IMR-90 (cell line): ENCODE measurements at regions not wholly inside any gene's neighbourhood (a gene's known extent, or its start where the extent isn't known, plus 50 kb on each side); places are given as distances from the start of the nearest gene placed in this dataset.

Experiments
- ATAC-seq: fragments of 200-7000 bp; cut with Tn5 transposase; 2 replicates; pipeline ENCODE4 v1.9.1; 2020; ENCODE audit warnings: low read depth, mild to moderate bottlenecking, moderate library complexity
- BruUV-seq: library from RNA; stranded (reverse); fragments of 400-500 nt; replicated peaks from 2 replicates; lab custom pipeline; 2021; lab: Mats Ljungman, UMichigan
- CTCF ChIA-PET: fragments of 300-600 bp; formaldehyde crosslinking; extraction: SDS; loops from one replicate; lab custom pipeline; 2021; ENCODE audit warnings: antibody characterized with exemption; lab: Yijun Ruan, JAX
- POLR2A ChIA-PET: fragments of 300-600 bp; sonication (Branson Sonifier 250); formaldehyde crosslinking; loops from one replicate; lab custom pipeline; 2022; ENCODE audit warnings: antibody characterized with exemption; ENCODE audit not compliant: unreplicated experiment; lab: Charles Lee
- DNase-seq: peaks from one replicate; pipeline ENCODE4 v3.0.0; 2013
- H2AFZ ChIP-seq: replicated peaks from 2 replicates; pipeline ENCODE3; 2013; ENCODE audit warnings: low read length, mild to moderate bottlenecking; ENCODE audit not compliant: poor library complexity
- H2AK5ac ChIP-seq: 2 replicates; pipeline ENCODE4 v1.6.1; 2013; ENCODE audit warnings: low read depth, low read length, inconsistent platforms
- H2AK9ac ChIP-seq: replicated peaks from 2 replicates; pipeline ENCODE3; 2013; ENCODE audit warnings: mild to moderate bottlenecking, low read depth, low read length, moderate library complexity; ENCODE audit not compliant: poor library complexity
- H2BK120ac ChIP-seq: 2 replicates; pipeline ENCODE4 v1.6.1; 2013; ENCODE audit warnings: low read depth, low read length, inconsistent platforms
- H2BK15ac ChIP-seq: 3 replicates; pipeline ENCODE4 v1.6.1; 2013; ENCODE audit warnings: low read depth, low read length, inconsistent platforms
- H2BK20ac ChIP-seq: 2 replicates; pipeline ENCODE4 v1.6.1; 2013; ENCODE audit warnings: low read depth, mild to moderate bottlenecking, inconsistent platforms, low read length, moderate library complexity
- H2BK5ac ChIP-seq: 2 replicates; pipeline ENCODE4 v1.6.1; 2013; ENCODE audit warnings: mild to moderate bottlenecking, low read depth, low read length, inconsistent platforms; ENCODE audit not compliant: poor library complexity, severe bottlenecking
- H3K14ac ChIP-seq: replicated peaks from 2 replicates; pipeline ENCODE4 v1.6.1; 2013; ENCODE audit warnings: low read depth, low read length, inconsistent platforms
- H3K18ac ChIP-seq: 2 replicates; pipeline ENCODE4 v1.6.1; 2013; ENCODE audit warnings: low read depth, low read length, control low read depth
- H3K23ac ChIP-seq: 2 replicates; pipeline ENCODE4 v1.6.1; 2013; ENCODE audit warnings: low read depth, low read length, inconsistent platforms
- H3K27ac ChIP-seq: 2 replicates; pipeline ENCODE4 v1.5.1; 2013; ENCODE audit warnings: mild to moderate bottlenecking, control low read depth, low read length; ENCODE audit not compliant: insufficient read depth
- H3K27me3 ChIP-seq: 2 replicates; pipeline ENCODE4 v1.6.1; 2013; ENCODE audit warnings: low read length; ENCODE audit not compliant: control insufficient read depth, insufficient read depth
- H3K36me3 ChIP-seq: 2 replicates; pipeline ENCODE4 v1.6.1; 2013; ENCODE audit warnings: low read length, mixed read lengths; ENCODE audit not compliant: control insufficient read depth, insufficient read depth
- H3K4ac ChIP-seq: 2 replicates; pipeline ENCODE4 v1.6.1; 2013; ENCODE audit warnings: low read depth, low read length, inconsistent platforms
- H3K4me1 ChIP-seq: 2 replicates; pipeline ENCODE4 v1.6.1; 2013; ENCODE audit warnings: low read length, mixed read lengths; ENCODE audit not compliant: control insufficient read depth, insufficient read depth
- H3K4me2 ChIP-seq: 2 replicates; pipeline ENCODE4 v1.6.1; 2013; ENCODE audit warnings: low read depth, mild to moderate bottlenecking, control low read depth, low read length, moderate library complexity
- H3K4me3 ChIP-seq: 2 replicates; pipeline ENCODE4 v1.5.1; 2013; ENCODE audit warnings: low read depth, mild to moderate bottlenecking, control low read depth, low read length, moderate library complexity; ENCODE audit not compliant: insufficient read depth
- H3K56ac ChIP-seq: 2 replicates; pipeline ENCODE4 v1.6.1; 2013; ENCODE audit warnings: low read length, inconsistent platforms; ENCODE audit not compliant: insufficient read depth; ENCODE audit errors: extremely low read depth
- H3K79me1 ChIP-seq, 2 experiments: 2 replicates each; pipeline ENCODE4 v1.6.1; 2013; ENCODE audit warnings: low read length in 2 of 2, inconsistent platforms in 1 of 2, low read depth in 1 of 2
- H3K9ac ChIP-seq: 2 replicates; pipeline ENCODE4 v1.6.1; 2013; ENCODE audit warnings: low read depth, low read length, control low read depth
- H3K9me1 ChIP-seq: 2 replicates; pipeline ENCODE4 v1.6.1; 2013; ENCODE audit warnings: low read length, inconsistent platforms; ENCODE audit not compliant: insufficient read depth
- H3K9me3 ChIP-seq: 2 replicates; pipeline ENCODE4 v1.6.1; 2013; ENCODE audit warnings: low read length; ENCODE audit not compliant: control insufficient read depth, insufficient read depth
- H4K20me1 ChIP-seq: 2 replicates; pipeline ENCODE4 v1.6.1; 2013; ENCODE audit warnings: low read length, inconsistent platforms; ENCODE audit not compliant: insufficient read depth
- H4K5ac ChIP-seq: 2 replicates; pipeline ENCODE4 v1.6.1; 2013; ENCODE audit warnings: mild to moderate bottlenecking, low read depth, low read length, control low read depth
- H4K8ac ChIP-seq, 2 experiments: 2 replicates each; pipeline ENCODE4 v1.6.1; 2013; ENCODE audit warnings: low read depth in 2 of 2, low read length in 2 of 2, control low read depth in 1 of 2, inconsistent platforms in 1 of 2
- H4K91ac ChIP-seq: 2 replicates; pipeline ENCODE4 v1.6.1; 2013; ENCODE audit warnings: low read depth, low read length, inconsistent platforms; ENCODE audit not compliant: insufficient read depth
- CEBPB ChIP-seq: IDR thresholded peaks from 2 replicates; pipeline ENCODE4 v1.6.1; 2012; ENCODE audit warnings: low read depth, low read length, improper control_type of control experiment
- CHD1 ChIP-seq: IDR thresholded peaks from 2 replicates; pipeline ENCODE4 v1.6.1; 2012; ENCODE audit warnings: low read depth, low read length, improper control_type of control experiment
- FOS ChIP-seq: fragments of 150-350 bp; IDR thresholded peaks from 2 replicates; pipeline ENCODE4 v1.6.1; 2016; ENCODE audit warnings: low read depth, low read length
- MAFK ChIP-seq: IDR thresholded peaks from 2 replicates; pipeline ENCODE4 v1.6.1; 2012; ENCODE audit warnings: low read depth, low read length, improper control_type of control experiment
- POLR2A ChIP-seq: IDR thresholded peaks from 2 replicates; pipeline ENCODE4 v1.6.1; 2012; ENCODE audit warnings: mild to moderate bottlenecking, low read depth, low read length
- SMC3 ChIP-seq: fragments of 150-350 bp; IDR thresholded peaks from 2 replicates; pipeline ENCODE4 v1.6.1; 2016; ENCODE audit warnings: low read depth, mild to moderate bottlenecking, antibody characterized with exemption, low read length, moderate library complexity
- WGBS, 2 experiments: methylation state at CpG; one replicate each; pipeline versions ENCODE4 v1.1.5 to v1.1.7; 2013; ENCODE audit warnings: missing lambda C conversion rate in 2 of 2; ENCODE audit not compliant: insufficient read length in 1 of 2; ENCODE audit errors: extremely low coverage in 2 of 2; 5-methylcytosine and 5-hydroxymethylcytosine counted together
- dilution Hi-C: fragments of 300-500 bp; cut with HindIII; formaldehyde crosslinking; loops from one replicate; pipeline ENCODE4 v1.14.3; 2018; ENCODE audit warnings: low sequenced_read_pairs; ENCODE audit not compliant: unreplicated experiment
- in situ Hi-C: fragments of 300-500 bp; cut with MboI; formaldehyde crosslinking; loops from 3 replicates; pipeline ENCODE4 v1.14.3; 2019; ENCODE audit warnings: low sequenced_read_pairs, inconsistent platforms, mixed read lengths
- intact Hi-C: fragments of 100-400 bp; cut with micrococcal nuclease; formaldehyde crosslinking; loops from 2 replicates; pipeline ENCODE4 v1.10.0; 2022

DNA sequence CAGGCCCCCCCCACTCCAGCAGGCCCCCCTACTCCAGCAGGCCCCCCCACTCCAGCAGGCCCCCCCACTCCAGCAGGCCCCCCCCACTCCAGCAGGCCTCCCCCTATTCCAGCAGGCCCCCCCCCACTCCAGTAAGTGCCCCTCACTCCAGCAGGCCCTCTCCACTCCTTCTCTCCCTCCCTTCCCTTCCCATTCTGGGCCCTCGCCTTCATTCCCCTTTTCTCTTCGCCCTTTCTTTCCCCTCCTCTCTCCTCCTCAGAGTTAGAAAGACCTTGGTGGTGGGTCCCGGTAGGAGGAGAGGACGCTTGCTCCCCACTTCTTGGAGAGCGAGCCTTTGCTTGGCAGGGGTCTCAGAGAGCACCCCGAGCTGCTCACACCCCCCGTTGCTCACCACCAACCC is 177.0 kb upstream of the TNRC6C start:
- no peaks in the 10 kb centered on the region for H4K20me1 ChIP-seq
- no TSS peak for BruUV-seq
- no CpG with 5 or more reads among the region's 7 CpGs for WGBS, 2 experiments

More for the DNA sequence above, 177.0 kb upstream of the TNRC6C start:
- no peak for TF ChIP-seq CEBPB
- no peak for TF ChIP-seq CHD1
- no peak for TF ChIP-seq FOS
- TF ChIP-seq SMC3: no peak
- no peak for TF ChIP-seq POLR2A
- no peak for TF ChIP-seq MAFK
- H3K4ac ChIP-seq: no peak overlapping the region
- POLR2A ChIA-PET: no interaction called here
- no peak overlapping the region for H4K8ac ChIP-seq
- H2AK5ac ChIP-seq: no peak overlapping the region
- dilution Hi-C loops: no loop called here
- H2BK5ac ChIP-seq: no peak overlapping the region
- no peak overlapping the region for H3K27ac ChIP-seq
- intact Hi-C loops: no loop called here
- no peak overlapping the region for H3K18ac ChIP-seq
- DNase-seq (no peak), ATAC-seq (no peak)
- in situ Hi-C loops: no loop called here
- H3K9me3 ChIP-seq: no peaks in the 10 kb centered on the region
- no peak overlapping the region for H4K5ac ChIP-seq
- H4K91ac ChIP-seq: no peak overlapping the region
- H2BK15ac ChIP-seq: no peak overlapping the region
- H3K4me3 ChIP-seq: no peak overlapping the region
- H3K36me3 ChIP-seq: no peaks in the 10 kb centered on the region
- H3K23ac ChIP-seq: no peak overlapping the region
- H3K79me1 ChIP-seq: no peaks in the 10 kb centered on the region
- CTCF ChIA-PET: no interaction called here
- no peak overlapping the region for H3K14ac ChIP-seq
- no peak overlapping the region for H3K56ac ChIP-seq
- no peak overlapping the region for H2AFZ ChIP-seq
- peaks cover 44% of the 10 kb centered on the region for H3K27me3 ChIP-seq
- H2AK9ac ChIP-seq: no peak overlapping the region
- no peaks in the 10 kb centered on the region for H3K9me1 ChIP-seq
- no peak overlapping the region for H2BK120ac ChIP-seq
- no peak overlapping the region for H3K9ac ChIP-seq
- no peak overlapping the region for H3K4me2 ChIP-seq
- H2BK20ac ChIP-seq: no peak overlapping the region
- no peaks in the 10 kb centered on the region for H3K4me1 ChIP-seq
